HL-60 (cell line): ENCODE measurements at regions not wholly inside any gene's neighbourhood (a gene's known extent, or its start where the extent isn't known, plus 50 kb on each side); places are given as distances from the start of the nearest gene placed in this dataset.

Experiments
- POLR2AphosphoS5 ChIP-seq: IDR thresholded peaks from 2 replicates; pipeline ENCODE4 v1.6.1; 2012; ENCODE audit warnings: low read depth
- REST ChIP-seq: IDR thresholded peaks from 2 replicates; pipeline ENCODE4 v1.6.1; 2012; ENCODE audit warnings: low read depth; ENCODE audit not compliant: insufficient replicate concordance
- SPI1 ChIP-seq: IDR thresholded peaks from 2 replicates; pipeline ENCODE4 v1.6.1; 2012; ENCODE audit warnings: low read depth, mild to moderate bottlenecking, borderline replicate concordance
- TF ChIP-seq, protein P1 (sequence below): IDR thresholded peaks from one replicate; pipeline ENCODE4 v1.5.1; 2011; ENCODE audit warnings: low read length, control low read depth, inconsistent platforms; ENCODE audit not compliant: insufficient read depth

DNA sequence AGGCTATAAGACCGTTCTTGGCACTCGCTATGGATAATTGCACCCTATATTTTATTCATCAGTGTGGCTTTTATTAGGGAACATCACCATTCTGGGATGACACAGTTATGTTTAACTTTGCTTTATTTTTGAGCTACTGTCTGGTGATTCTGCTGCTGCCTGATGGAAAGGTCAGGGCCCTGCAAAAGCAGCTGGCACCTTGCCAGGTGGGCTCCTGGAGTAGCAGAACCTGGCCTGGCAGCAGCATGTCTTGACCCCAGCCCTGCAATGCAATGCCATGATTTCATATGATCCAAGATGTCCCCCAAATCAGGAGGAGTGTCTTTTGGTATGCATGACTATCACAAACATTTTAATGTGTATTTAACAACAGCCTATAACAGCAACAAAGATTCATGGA is 228.4 kb upstream of the RSPO3 start:
- TF ChIP-seq, protein P1, sequence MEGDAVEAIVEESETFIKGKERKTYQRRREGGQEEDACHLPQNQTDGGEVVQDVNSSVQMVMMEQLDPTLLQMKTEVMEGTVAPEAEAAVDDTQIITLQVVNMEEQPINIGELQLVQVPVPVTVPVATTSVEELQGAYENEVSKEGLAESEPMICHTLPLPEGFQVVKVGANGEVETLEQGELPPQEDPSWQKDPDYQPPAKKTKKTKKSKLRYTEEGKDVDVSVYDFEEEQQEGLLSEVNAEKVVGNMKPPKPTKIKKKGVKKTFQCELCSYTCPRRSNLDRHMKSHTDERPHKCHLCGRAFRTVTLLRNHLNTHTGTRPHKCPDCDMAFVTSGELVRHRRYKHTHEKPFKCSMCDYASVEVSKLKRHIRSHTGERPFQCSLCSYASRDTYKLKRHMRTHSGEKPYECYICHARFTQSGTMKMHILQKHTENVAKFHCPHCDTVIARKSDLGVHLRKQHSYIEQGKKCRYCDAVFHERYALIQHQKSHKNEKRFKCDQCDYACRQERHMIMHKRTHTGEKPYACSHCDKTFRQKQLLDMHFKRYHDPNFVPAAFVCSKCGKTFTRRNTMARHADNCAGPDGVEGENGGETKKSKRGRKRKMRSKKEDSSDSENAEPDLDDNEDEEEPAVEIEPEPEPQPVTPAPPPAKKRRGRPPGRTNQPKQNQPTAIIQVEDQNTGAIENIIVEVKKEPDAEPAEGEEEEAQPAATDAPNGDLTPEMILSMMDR = no peak
- TF ChIP-seq POLR2AphosphoS5 = no peak
- TF ChIP-seq REST = no peak
- TF ChIP-seq SPI1 = no peak
